GM18498 (cell line): ENCODE measurements at regions not wholly inside any gene's neighbourhood (a gene's known extent, or its start where the extent isn't known, plus 50 kb on each side); places are given as distances from the start of the nearest gene placed in this dataset.

ENCODE experiments used
- ATAC-seq: cut with Tn5 transposase; IDR thresholded peaks from one replicate; pipeline ENCODE4 v1.9.1; 2021; ENCODE audit warnings: mild to moderate bottlenecking, moderate library complexity; ENCODE audit not compliant: unreplicated experiment

GRCh38 chr13:33372251-33372919 is 86.8 kb upstream of the STARD13 start:
- ATAC-seq, result no peak

- ATAC-seq, result no peak
These were observed 88.1 kb upstream of the STARD13 start for GRCh38 chr13:33373624-33374023.

- no peak for ATAC-seq
These were observed 89.9 kb upstream of the STARD13 start for GRCh38 chr13:33375421-33375820.

GRCh38 chr13:33376212-33376611 is 90.7 kb upstream of the STARD13 start:
- ATAC-seq, result no peak

- ATAC-seq, result no peak
These were observed 91.9 kb upstream of the STARD13 start for GRCh38 chr13:33377411-33377810.

- no peak for ATAC-seq
These were observed 92.3 kb upstream of the STARD13 start for GRCh38 chr13:33377825-33378224.

- no peak for ATAC-seq
These were observed 94.1 kb upstream of the STARD13 start for GRCh38 chr13:33379608-33380007.

- ATAC-seq, result no peak
These were observed 95.0 kb upstream of the STARD13 start for GRCh38 chr13:33380487-33381079.

- no peak for ATAC-seq
These were observed 95.6 kb upstream of the STARD13 start for GRCh38 chr13:33381180-33381579.

GRCh38 chr13:33381906-33382305 is 96.4 kb upstream of the STARD13 start:
- no peak for ATAC-seq

- no peak for ATAC-seq
These were observed 98.4 kb upstream of the STARD13 start for GRCh38 chr13:33383724-33384577.

- ATAC-seq, result no peak
These were observed 102.9 kb upstream of the STARD13 start for GRCh38 chr13:33388286-33388998.

GRCh38 chr13:33392794-33393405 is 107.3 kb upstream of the STARD13 start:
- no peak for ATAC-seq

GRCh38 chr13:33394294-33394932 is 108.9 kb upstream of the STARD13 start:
- no peak for ATAC-seq

GRCh38 chr13:33401238-33401637 is 115.7 kb upstream of the STARD13 start:
- ATAC-seq, result no peak

GRCh38 chr13:33402975-33403374 is 117.4 kb upstream of the STARD13 start:
- no peak for ATAC-seq

- ATAC-seq, result no peak
These were observed 118.3 kb upstream of the STARD13 start for GRCh38 chr13:33403807-33404362.

GRCh38 chr13:33405371-33405770 is 119.8 kb upstream of the STARD13 start:
- no peak for ATAC-seq

- no peak for ATAC-seq
These were observed 124.3 kb upstream of the STARD13 start for GRCh38 chr13:33409673-33410510.
